Hepatocyte (in vitro differentiated cells): ENCODE measurements at regions not wholly inside any gene's neighbourhood (a gene's known extent, or its start where the extent isn't known, plus 50 kb on each side); places are given as distances from the start of the nearest gene placed in this dataset.

Experiments
- DNase-seq: peaks from one replicate; pipeline ENCODE4 v3.0.0-alpha.2; 2016; ENCODE audit warnings: low spot score
- H2AFZ ChIP-seq: fragments of 200-600 bp; sonication (generic); 2 replicates; pipeline ENCODE4 v1.6.0; 2016; ENCODE audit warnings: antibody characterized with exemption, mild to moderate bottlenecking
- H3K27ac ChIP-seq: fragments of 200-600 bp; sonication (generic); 2 replicates; pipeline ENCODE4 v1.5.1; 2016; ENCODE audit warnings: mild to moderate bottlenecking
- H3K27me3 ChIP-seq: fragments of 200-600 bp; sonication (generic); 2 replicates; pipeline ENCODE4 v1.6.1; 2016
- H3K36me3 ChIP-seq: fragments of 200-600 bp; sonication (generic); replicated peaks from 2 replicates; pipeline ENCODE4 v1.5.1; 2016; ENCODE audit warnings: low read depth; ENCODE audit not compliant: insufficient read depth
- H3K4me1 ChIP-seq: fragments of 200-600 bp; sonication (generic); 2 replicates; pipeline ENCODE4 v1.5.1; 2016; ENCODE audit warnings: mild to moderate bottlenecking, moderate library complexity; ENCODE audit not compliant: insufficient read depth
- H3K4me2 ChIP-seq: fragments of 200-600 bp; sonication (generic); 2 replicates; pipeline ENCODE4 v1.6.0; 2016
- H3K4me3 ChIP-seq: fragments of 200-600 bp; sonication (generic); 2 replicates; pipeline ENCODE4 v1.5.1; 2016; ENCODE audit warnings: mild to moderate bottlenecking
- H3K79me2 ChIP-seq: fragments of 200-600 bp; sonication (generic); 2 replicates; pipeline ENCODE4 v1.6.0; 2017; ENCODE audit warnings: mild to moderate bottlenecking
- H3K9me2 ChIP-seq: fragments of 200-600 bp; sonication (generic); replicated peaks from 2 replicates; pipeline ENCODE4 v1.6.0; 2017; ENCODE audit warnings: mild to moderate bottlenecking; ENCODE audit not compliant: insufficient read depth
- H3K9me3 ChIP-seq: fragments of 200-600 bp; sonication (generic); 2 replicates; pipeline ENCODE4 v1.5.1; 2016; ENCODE audit warnings: low read depth, mild to moderate bottlenecking
- H4K20me1 ChIP-seq: fragments of 200-600 bp; sonication (generic); 2 replicates; pipeline ENCODE4 v1.6.0; 2016; ENCODE audit warnings: mild to moderate bottlenecking; ENCODE audit not compliant: insufficient read depth, poor library complexity, severe bottlenecking
- EZH2 ChIP-seq: fragments of 200-600 bp; sonication (generic); IDR thresholded peaks from 2 replicates; pipeline ENCODE4 v1.6.1; 2016; ENCODE audit warnings: antibody characterized with exemption, mild to moderate bottlenecking, borderline replicate concordance
- EZH2phosphoT487 ChIP-seq: fragments of 200-600 bp; sonication (generic); IDR thresholded peaks from one replicate; pipeline ENCODE4 v1.6.1; 2018; ENCODE audit warnings: antibody characterized with exemption, mild to moderate bottlenecking, low read depth, moderate library complexity; ENCODE audit not compliant: unreplicated experiment, severe bottlenecking
- WGBS: methylation state at CpG from one replicate; pipeline ENCODE4 v1.1.6; 2016; ENCODE audit warnings: low lambda C conversion rate; ENCODE audit errors: missing lambda C conversion rate; 5-methylcytosine and 5-hydroxymethylcytosine counted together
- TF ChIP-seq, protein P1 (sequence below): fragments of 200-600 bp; sonication (generic); IDR thresholded peaks from 2 replicates; pipeline ENCODE4 v1.5.1; 2016; ENCODE audit warnings: antibody characterized with exemption, mild to moderate bottlenecking; ENCODE audit not compliant: poor library complexity

DNA sequence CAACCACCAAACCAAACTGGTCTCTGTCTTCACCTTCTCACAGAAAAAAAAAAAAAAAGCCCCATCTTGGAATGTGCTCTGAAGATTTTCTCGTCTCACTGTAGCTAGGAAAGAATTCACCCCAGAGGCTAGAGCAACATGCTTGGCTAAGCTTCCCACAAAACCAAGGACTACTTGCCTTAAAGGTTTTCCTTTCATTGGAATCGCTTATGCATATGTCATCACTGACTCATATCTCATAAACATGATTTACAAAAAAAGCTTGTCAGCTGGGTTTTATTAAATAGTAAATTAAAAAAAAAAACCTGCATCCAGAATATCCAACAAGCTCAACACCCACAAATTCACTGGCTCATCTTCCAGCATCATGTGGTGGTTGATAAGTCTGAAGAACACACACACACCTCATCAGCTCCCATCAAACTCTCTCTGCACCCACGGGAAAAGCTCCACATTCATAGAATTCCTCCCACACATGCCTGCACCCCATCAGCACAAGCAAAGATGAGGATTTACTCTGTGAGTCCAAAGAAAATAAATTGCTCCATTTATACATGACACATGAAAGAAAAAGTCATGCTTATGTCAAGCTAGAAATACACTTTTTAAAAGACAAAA, 182.0 kb upstream of the TRIB2 start:
- H3K4me2 ChIP-seq: peak overlapping the region; percentile 49

DNA sequence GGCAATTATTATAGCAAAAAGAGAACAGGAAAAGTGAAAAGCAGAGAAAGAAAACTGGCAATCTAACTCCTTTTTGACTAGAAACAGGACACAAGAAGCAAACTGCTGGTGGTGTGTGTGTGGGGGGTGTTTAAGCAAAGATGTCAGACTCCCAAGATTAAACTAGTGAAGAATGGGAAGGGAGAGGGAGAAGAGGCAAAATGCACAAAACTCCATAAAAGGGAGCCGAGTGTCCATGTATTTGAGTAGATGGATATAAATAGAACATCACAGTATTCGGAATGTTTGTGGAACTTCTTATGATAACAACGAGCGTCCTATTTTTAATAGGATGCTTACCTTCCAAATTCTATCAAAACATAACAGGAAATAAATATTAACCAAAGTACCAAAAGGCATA, 179.8 kb upstream of the TRIB2 start:
- Histone ChIP-seq H3K4me1 (no peaks in the 10 kb centered on the region), H3K27me3 (no peaks in the 10 kb centered on the region), H2AFZ (no peak overlapping the region), H3K79me2 (no peaks in the 10 kb centered on the region), H3K36me3 (no peaks in the 10 kb centered on the region), H3K4me2 (no peak overlapping the region), H3K9me3 (no peaks in the 10 kb centered on the region), H3K27ac (no peak overlapping the region), H3K9me2 (no peaks in the 10 kb centered on the region), H3K4me3 (no peak overlapping the region), H4K20me1 (no peaks in the 10 kb centered on the region)
- WGBS: 82% methylated on average over 4 of the region's 4 CpGs
- no peak for DNase-seq
- TF ChIP-seq, protein P1, sequence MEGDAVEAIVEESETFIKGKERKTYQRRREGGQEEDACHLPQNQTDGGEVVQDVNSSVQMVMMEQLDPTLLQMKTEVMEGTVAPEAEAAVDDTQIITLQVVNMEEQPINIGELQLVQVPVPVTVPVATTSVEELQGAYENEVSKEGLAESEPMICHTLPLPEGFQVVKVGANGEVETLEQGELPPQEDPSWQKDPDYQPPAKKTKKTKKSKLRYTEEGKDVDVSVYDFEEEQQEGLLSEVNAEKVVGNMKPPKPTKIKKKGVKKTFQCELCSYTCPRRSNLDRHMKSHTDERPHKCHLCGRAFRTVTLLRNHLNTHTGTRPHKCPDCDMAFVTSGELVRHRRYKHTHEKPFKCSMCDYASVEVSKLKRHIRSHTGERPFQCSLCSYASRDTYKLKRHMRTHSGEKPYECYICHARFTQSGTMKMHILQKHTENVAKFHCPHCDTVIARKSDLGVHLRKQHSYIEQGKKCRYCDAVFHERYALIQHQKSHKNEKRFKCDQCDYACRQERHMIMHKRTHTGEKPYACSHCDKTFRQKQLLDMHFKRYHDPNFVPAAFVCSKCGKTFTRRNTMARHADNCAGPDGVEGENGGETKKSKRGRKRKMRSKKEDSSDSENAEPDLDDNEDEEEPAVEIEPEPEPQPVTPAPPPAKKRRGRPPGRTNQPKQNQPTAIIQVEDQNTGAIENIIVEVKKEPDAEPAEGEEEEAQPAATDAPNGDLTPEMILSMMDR: no peak
- TF ChIP-seq EZH2: no peak
- TF ChIP-seq EZH2phosphoT487: no peak

More for the DNA sequence above, 182.0 kb upstream of the TRIB2 start:
- H4K20me1 ChIP-seq: no peaks in the 10 kb centered on the region
- WGBS: 31% methylated on average over 3 of the region's 3 CpGs
- no peaks in the 10 kb centered on the region for H3K9me2 ChIP-seq
- no peaks in the 10 kb centered on the region for H3K4me1 ChIP-seq
- H3K27me3 ChIP-seq: no peaks in the 10 kb centered on the region
- H3K27ac ChIP-seq: peak overlapping the region; percentile 72
- no peak overlapping the region for H2AFZ ChIP-seq
- TF ChIP-seq EZH2phosphoT487 (no peak), EZH2 (no peak)
- TF ChIP-seq, protein P1: no peak
- no peaks in the 10 kb centered on the region for H3K79me2 ChIP-seq
- H3K9me3 ChIP-seq: no peaks in the 10 kb centered on the region
- no peaks in the 10 kb centered on the region for H3K36me3 ChIP-seq
- peak; percentile 30 for DNase-seq
- no peak overlapping the region for H3K4me3 ChIP-seq

DNA sequence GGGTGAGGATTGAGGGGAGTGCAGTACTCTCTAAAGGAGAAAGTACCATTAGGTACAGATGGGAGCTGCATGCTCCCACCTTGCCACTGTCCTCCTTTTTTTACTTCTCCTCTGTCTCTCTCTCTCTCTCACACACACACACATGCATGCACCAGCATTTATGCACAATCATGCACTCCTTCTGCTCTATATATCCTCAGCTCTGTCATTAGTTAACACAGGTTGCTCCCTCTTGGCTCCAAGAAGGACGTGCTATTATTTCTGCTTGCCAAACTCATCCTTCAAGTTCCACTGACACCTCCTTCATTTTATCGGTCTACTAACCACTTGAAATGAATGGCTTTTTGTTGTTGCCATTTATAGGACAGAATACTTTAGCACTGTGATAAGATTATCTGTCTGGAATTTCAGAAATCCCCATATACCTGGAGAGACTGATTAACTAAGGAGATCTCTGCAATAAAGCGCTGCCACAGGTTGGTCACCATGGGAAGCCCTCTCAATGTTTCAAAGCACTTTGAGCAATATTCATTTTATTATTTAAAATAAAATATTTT, 178.5 kb upstream of the TRIB2 start:
- no peak overlapping the region for H3K4me3 ChIP-seq

More for the DNA sequence above, 178.5 kb upstream of the TRIB2 start:
- Histone ChIP-seq H3K4me2 (no peak overlapping the region), H3K27me3 (no peaks in the 10 kb centered on the region), H3K36me3 (no peaks in the 10 kb centered on the region), H3K9me2 (no peaks in the 10 kb centered on the region), H3K27ac (no peak overlapping the region), H2AFZ (no peak overlapping the region), H3K4me1 (no peaks in the 10 kb centered on the region), H3K79me2 (no peaks in the 10 kb centered on the region), H4K20me1 (no peaks in the 10 kb centered on the region), H3K9me3 (no peaks in the 10 kb centered on the region)
- no peak for DNase-seq
- no peak for TF ChIP-seq EZH2
- no peak for TF ChIP-seq EZH2phosphoT487
- TF ChIP-seq, protein P1: no peak
- WGBS: 51% methylated on average over 3 of the region's 3 CpGs
